GM19463 (cell line): ENCODE measurements at regions not wholly inside any gene's neighbourhood (a gene's known extent, or its start where the extent isn't known, plus 50 kb on each side); places are given as distances from the start of the nearest gene placed in this dataset.

Experiments used
- ATAC-seq: cut with Tn5 transposase; IDR thresholded peaks from one replicate; pipeline ENCODE4 v1.9.1; 2021; ENCODE audit warnings: mild to moderate bottlenecking, moderate library complexity; ENCODE audit not compliant: unreplicated experiment

GRCh38 chr1:229817936-229818335 lies 191.9 kb downstream of the URB2 start:
- ATAC-seq, result no peak

GRCh38 chr1:229819091-229819490 lies 193.0 kb downstream of the URB2 start:
- no peak for ATAC-seq

- ATAC-seq, result no peak
Measured at GRCh38 chr1:229822026-229822425, 196.0 kb downstream of the URB2 start.

GRCh38 chr1:229825042-229825441 lies 199.0 kb downstream of the URB2 start:
- ATAC-seq, result no peak

- ATAC-seq, result no peak
Measured at GRCh38 chr1:229828461-229828860, 202.4 kb downstream of the URB2 start.

- ATAC-seq, result no peak
Measured at GRCh38 chr1:229832695-229833094, 206.6 kb downstream of the URB2 start.

GRCh38 chr1:229834230-229834629 lies 208.2 kb downstream of the URB2 start:
- no peak for ATAC-seq

GRCh38 chr1:229835226-229835625 lies 209.2 kb downstream of the URB2 start:
- ATAC-seq, result no peak

- no peak for ATAC-seq
Measured at GRCh38 chr1:229836324-229836723, 210.3 kb downstream of the URB2 start.

- no peak for ATAC-seq
Measured at GRCh38 chr1:229838204-229838603, 212.2 kb downstream of the URB2 start.

- ATAC-seq, result no peak
Measured at GRCh38 chr1:229839800-229840199, 213.8 kb downstream of the URB2 start.

GRCh38 chr1:229841230-229841629 lies 215.2 kb downstream of the URB2 start:
- no peak for ATAC-seq

- ATAC-seq, result no peak
Measured at GRCh38 chr1:229842302-229843255, 216.5 kb downstream of the URB2 start.

- ATAC-seq, result no peak
Measured at GRCh38 chr1:229843627-229844238, 217.7 kb downstream of the URB2 start.

- no peak for ATAC-seq
Measured at GRCh38 chr1:229844675-229845074, 218.6 kb downstream of the URB2 start.

- ATAC-seq, result no peak
Measured at GRCh38 chr1:229845410-229846138, 219.5 kb downstream of the URB2 start.

- ATAC-seq, result no peak
Measured at GRCh38 chr1:229846351-229846750, 220.3 kb downstream of the URB2 start.

GRCh38 chr1:229848752-229849677 lies 218.0 kb upstream of the GALNT2 start:
- no peak for ATAC-seq

- ATAC-seq, result no peak
Measured at GRCh38 chr1:229851511-229851910, 215.5 kb upstream of the GALNT2 start.

GRCh38 chr1:229853751-229854150 lies 213.3 kb upstream of the GALNT2 start:
- ATAC-seq, result no peak
